Colonic mucosa (tissue), 4 donors: ENCODE measurements at regions not wholly inside any gene's neighbourhood (a gene's known extent, or its start where the extent isn't known, plus 50 kb on each side); places are given as distances from the start of the nearest gene placed in this dataset.

Experiments
- DNase-seq: peaks from one replicate; pipeline ENCODE4 v3.0.0-alpha.2; 2020
- H3K27ac ChIP-seq: fragments of 200-600 bp; one replicate; pipeline ENCODE4 v1.8.0; 2021
- H3K27me3 ChIP-seq: fragments of 200-600 bp; one replicate; pipeline ENCODE4 v1.8.0; 2021
- H3K36me3 ChIP-seq: fragments of 200-600 bp; one replicate; pipeline ENCODE4 v1.8.0; 2021
- H3K4me1 ChIP-seq: fragments of 200-600 bp; one replicate; pipeline ENCODE4 v1.8.0; 2021; ENCODE audit warnings: mild to moderate bottlenecking
- H3K4me3 ChIP-seq: fragments of 200-600 bp; one replicate; pipeline ENCODE4 v1.8.0; 2021
- H3K9ac ChIP-seq, 2 donors: one replicate each; pipeline ENCODE4 v1.7.0; 2013; ENCODE audit warnings: control low read depth in 2 of 2, low read depth in 2 of 2, low read length in 2 of 2
- H3K9me3 ChIP-seq: fragments of 200-600 bp; one replicate; pipeline ENCODE4 v1.8.0; 2021
- intact Hi-C: fragments of 100-400 bp; cut with DNase I; formaldehyde crosslinking; loops from one replicate; pipeline ENCODE4 v1.14.1; 2022
- TF ChIP-seq, protein P1 (sequence below): fragments of 200-600 bp; IDR thresholded peaks from one replicate; pipeline ENCODE4 v1.8.0; 2022; ENCODE audit warnings: antibody characterized with exemption, mild to moderate bottlenecking
- donor health status: healthy.
- donor health status: DM: no; HTN: no; CAD: no.
- donor health status: DM: no; HTN: no; CAD: no.

GRCh38 chr7:20839196-20839735, 52.6 kb upstream of the SP8 start:
- intact Hi-C loops: no loop called here
- no peaks in the 10 kb centered on the region for H3K9me3 ChIP-seq
- H3K9ac ChIP-seq: no peak overlapping the region
- TF ChIP-seq, protein P1, sequence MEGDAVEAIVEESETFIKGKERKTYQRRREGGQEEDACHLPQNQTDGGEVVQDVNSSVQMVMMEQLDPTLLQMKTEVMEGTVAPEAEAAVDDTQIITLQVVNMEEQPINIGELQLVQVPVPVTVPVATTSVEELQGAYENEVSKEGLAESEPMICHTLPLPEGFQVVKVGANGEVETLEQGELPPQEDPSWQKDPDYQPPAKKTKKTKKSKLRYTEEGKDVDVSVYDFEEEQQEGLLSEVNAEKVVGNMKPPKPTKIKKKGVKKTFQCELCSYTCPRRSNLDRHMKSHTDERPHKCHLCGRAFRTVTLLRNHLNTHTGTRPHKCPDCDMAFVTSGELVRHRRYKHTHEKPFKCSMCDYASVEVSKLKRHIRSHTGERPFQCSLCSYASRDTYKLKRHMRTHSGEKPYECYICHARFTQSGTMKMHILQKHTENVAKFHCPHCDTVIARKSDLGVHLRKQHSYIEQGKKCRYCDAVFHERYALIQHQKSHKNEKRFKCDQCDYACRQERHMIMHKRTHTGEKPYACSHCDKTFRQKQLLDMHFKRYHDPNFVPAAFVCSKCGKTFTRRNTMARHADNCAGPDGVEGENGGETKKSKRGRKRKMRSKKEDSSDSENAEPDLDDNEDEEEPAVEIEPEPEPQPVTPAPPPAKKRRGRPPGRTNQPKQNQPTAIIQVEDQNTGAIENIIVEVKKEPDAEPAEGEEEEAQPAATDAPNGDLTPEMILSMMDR: no peak
- H3K4me1 ChIP-seq: no peaks in the 10 kb centered on the region
- no peak overlapping the region for H3K4me3 ChIP-seq
- no peak overlapping the region for H3K27ac ChIP-seq
- no peak for DNase-seq
- no peaks in the 10 kb centered on the region for H3K36me3 ChIP-seq
- H3K27me3 ChIP-seq: no peaks in the 10 kb centered on the region

DNA sequence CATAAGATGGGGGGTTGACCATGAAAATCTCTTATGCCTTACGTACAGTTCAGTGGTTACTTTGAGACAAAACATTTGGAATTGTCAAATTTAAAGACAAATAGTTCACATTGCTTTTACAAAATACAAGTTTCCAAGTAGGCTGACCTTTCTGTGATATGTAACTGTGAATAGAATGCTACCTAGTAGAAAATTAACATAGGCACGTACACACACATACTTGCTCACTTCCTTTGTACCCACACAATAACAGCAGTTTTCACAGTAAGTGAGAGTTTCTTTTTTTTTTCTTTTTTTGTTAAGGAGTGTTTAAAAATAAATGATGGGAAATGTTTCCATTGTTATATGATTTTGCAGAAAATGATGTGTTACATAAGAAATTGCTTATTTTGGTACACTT, 53.3 kb upstream of the SP8 start:
- Histone ChIP-seq H3K4me3 (no peak overlapping the region), H3K4me1 (no peaks in the 10 kb centered on the region), H3K9ac (no peak overlapping the region), H3K27ac (no peak overlapping the region), H3K36me3 (no peaks in the 10 kb centered on the region), H3K27me3 (no peaks in the 10 kb centered on the region), H3K9me3 (no peaks in the 10 kb centered on the region)
- TF ChIP-seq, protein P1: no peak
- DNase-seq: no peak
- intact Hi-C loops: no loop called here

DNA sequence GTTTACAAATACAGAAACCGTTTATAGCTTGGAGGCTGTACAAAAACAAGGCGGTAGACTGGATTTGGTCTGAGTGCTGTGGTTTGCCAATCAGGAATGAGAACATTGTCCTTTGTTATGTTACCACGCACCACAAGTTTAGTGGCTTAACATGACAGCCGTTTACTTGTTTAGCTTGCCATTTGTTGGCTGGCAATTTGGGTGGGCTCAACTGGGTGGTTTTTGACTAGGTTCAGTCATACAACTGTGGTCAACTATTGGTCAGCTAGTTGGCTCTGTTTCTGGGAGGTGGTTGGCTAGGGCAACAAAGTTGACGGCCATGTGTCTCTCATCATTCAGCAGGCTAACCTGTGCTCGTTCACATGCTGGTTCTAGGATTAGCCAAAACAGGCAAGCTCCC, 60.1 kb upstream of the SP8 start:
- Histone ChIP-seq H3K27ac (no peak overlapping the region), H3K4me1 (no peaks in the 10 kb centered on the region), H3K36me3 (no peaks in the 10 kb centered on the region), H3K9ac (no peak overlapping the region), H3K4me3 (no peak overlapping the region), H3K27me3 (no peaks in the 10 kb centered on the region), H3K9me3 (no peaks in the 10 kb centered on the region)
- intact Hi-C loops: no loop called here
- DNase-seq: no peak
- TF ChIP-seq, protein P1: no peak

DNA sequence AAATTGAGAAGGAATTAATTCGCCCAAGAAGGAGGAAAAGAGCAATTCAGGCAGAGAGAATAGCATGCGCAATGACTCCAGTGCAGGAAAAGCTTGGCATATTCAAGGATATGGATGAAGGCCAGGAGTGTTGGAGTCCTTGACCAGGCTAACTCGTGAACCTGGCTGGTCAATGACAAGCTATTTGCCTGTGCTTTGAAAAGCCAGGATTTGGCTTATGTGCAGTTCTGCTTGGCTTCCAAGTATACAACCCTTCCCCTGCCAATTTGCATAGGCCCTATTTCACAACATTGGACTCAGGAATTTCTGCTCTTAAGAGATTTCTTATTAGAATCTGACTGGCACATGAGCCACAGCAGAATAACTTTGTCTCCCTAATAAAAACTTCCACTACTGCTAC, 72.3 kb upstream of the SP8 start:
- Histone ChIP-seq H3K4me1 (no peaks in the 10 kb centered on the region), H3K27ac (no peak overlapping the region), H3K9me3 (no peaks in the 10 kb centered on the region), H3K4me3 (no peak overlapping the region), H3K9ac (no peak overlapping the region), H3K36me3 (no peaks in the 10 kb centered on the region), H3K27me3 (no peaks in the 10 kb centered on the region)
- TF ChIP-seq, protein P1: no peak
- intact Hi-C loops: no loop called here
- DNase-seq: no peak

GRCh38 chr7:20861468-20861867, 74.8 kb upstream of the SP8 start:
- intact Hi-C loops: no loop called here
- H3K9ac ChIP-seq: no peak overlapping the region
- no peaks in the 10 kb centered on the region for H3K27me3 ChIP-seq
- no peak overlapping the region for H3K27ac ChIP-seq
- no peaks in the 10 kb centered on the region for H3K36me3 ChIP-seq
- no peaks in the 10 kb centered on the region for H3K4me1 ChIP-seq
- TF ChIP-seq, protein P1: no peak
- H3K9me3 ChIP-seq: no peaks in the 10 kb centered on the region
- DNase-seq: no peak
- no peak overlapping the region for H3K4me3 ChIP-seq
